Endometrial microvascular endothelial cells (primary cell): ENCODE measurements at regions not wholly inside any gene's neighbourhood (a gene's known extent, or its start where the extent isn't known, plus 50 kb on each side); places are given as distances from the start of the nearest gene placed in this dataset.

Source experiments
- in situ Hi-C: cut with HindIII; loops from 2 replicates; pipeline ENCODE4 v1.10.0; 2017; ENCODE audit warnings: low sequenced_read_pairs, low pct_unique_long_range_greater_than_20kb; ENCODE audit errors: inconsistent ontology term

DNA sequence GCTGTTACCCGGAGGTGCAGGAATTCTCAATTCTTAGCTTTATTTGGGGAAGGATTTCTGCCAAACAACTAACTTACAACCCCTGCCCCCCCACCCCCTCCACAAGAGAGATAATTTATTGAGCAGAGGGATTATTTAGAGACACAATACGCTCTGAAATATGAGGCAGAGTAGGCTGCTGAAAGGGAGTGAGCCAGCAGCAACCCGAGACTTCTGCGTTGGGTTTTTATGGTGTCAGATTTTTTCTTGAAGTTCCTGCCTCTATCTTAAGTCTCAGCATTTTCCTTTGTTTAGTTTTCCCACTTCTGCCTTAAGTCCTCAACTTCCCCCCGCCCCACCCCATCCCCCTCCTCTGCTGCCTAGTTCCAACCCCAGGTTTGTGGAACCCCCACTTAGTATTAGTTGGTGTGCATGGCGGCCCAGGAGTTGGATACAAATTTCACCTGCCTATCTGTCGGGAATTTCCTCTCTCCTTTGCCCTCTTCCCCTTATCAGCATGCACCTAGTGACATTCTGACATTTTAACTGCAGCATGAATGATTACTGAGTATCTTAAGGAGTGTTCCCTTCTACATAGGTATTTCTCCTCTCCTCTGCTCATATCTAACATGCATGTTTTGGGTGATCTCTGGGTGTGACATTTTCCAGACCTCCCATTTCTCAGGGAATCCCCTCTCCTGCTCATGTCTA lies 1635.9 kb upstream of the LRRTM1 start:
- in situ Hi-C loops = no loop called here

DNA sequence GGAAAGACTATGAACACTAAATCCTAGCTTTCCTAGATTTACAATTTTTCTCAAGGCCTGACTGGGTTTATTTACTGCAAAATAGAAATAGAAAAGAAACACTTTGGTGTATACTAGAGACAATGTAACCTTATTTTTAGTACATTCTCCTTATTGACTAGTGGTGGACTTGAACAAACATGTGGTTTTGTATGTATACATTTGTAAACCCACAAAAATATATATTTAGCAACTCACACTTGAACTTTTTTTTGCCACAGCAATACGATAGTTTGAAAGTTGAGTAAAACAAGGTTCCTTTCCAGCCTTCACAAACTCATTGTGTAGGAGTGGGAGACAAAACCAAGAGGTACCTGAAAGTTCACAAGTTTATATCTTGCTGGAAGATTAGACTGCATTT lies 1633.4 kb upstream of the LRRTM1 start:
- in situ Hi-C loops = no loop called here

DNA sequence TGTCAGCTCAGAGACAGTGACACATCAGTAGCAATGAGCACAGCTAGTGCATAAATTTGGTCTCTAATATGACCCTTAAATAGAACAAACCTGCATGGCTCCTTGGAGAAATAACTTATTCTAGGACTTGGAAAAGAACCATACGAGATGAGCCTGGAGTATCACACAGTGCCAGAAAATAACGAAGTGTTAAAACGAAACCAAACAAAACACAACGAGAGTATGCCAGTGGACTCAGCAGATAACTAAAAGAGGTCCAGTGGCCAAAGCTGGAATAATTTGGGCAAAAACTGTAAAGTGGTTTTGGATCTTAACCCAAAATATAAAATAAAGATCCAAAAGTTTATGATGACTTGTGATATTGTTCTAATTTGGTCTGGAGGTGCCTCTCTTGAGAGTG lies 1599.0 kb upstream of the LRRTM1 start:
- in situ Hi-C loops = no loop called here

DNA sequence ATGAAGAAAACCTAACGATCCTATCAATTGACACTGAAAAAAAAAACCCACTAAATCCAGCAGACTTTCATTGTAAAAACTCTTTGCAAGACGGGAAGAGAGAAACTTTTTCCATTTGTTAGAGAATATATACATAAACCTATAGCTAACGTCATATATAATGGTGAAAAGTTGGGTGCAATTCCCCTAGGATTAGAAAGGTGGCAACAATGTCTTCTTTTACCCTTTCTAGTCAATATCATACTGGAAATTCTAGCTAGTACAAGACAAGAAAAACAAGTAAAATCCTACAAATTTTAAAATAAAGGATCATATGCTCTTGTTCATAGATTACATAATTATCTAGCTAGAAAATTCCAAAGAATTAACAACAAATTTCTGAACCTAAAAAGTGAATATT lies 1596.5 kb upstream of the LRRTM1 start:
- in situ Hi-C loops = no loop called here

DNA sequence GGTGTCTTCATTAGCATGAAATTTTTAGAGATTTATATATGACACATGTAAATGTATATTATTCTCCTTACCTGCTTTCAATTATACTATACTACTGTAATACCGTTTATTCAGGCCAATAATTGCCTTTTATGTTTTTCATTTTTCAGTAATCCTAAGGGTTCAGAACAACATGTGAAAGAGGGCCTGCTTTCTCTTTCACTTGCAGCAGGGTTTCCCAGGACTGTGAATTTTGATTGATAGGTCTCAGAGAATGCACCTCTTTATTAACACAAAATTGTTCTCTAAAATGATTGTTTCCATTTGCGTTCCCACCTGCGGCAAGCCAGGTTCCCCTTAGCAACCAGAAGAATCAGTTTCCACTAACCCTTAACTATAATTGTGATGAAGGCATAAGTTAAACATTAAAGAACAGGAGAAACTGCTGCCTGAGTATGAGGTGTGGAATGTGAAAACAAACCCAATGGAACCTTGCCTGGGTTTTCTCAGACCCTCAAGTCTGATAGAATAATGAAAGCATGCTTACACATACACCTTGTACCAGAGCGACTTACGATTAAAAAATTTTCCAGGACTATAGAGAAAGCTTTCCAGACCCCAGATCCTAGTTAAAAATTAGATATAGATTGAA lies 1591.2 kb upstream of the LRRTM1 start:
- in situ Hi-C loops = no loop called here

DNA sequence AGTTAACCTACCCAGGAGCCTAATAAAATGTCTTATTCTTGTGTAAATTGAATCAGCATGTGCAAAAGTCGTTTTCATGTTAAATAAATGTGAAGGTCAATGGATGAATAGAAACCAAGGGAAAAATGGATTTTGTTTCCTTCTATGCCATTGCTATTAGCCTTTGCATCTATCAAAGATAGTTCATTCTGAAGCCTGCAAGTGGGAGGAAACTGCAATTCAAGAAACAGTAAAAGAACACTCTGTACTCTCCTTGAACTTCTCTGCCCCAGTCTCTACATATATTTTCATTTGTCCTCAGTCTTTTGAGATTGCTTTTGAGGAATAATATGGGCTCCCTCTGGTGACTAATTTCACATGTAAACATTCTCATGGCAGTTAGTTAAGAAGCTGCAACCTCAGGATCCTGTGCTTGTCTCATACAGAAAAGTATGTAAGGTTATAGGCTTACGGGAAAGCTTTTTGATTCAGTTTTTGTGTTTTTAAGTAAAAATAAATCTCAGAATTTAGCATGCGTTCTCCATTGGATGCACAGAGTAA lies 1590.0 kb upstream of the LRRTM1 start:
- in situ Hi-C loops = no loop called here

DNA sequence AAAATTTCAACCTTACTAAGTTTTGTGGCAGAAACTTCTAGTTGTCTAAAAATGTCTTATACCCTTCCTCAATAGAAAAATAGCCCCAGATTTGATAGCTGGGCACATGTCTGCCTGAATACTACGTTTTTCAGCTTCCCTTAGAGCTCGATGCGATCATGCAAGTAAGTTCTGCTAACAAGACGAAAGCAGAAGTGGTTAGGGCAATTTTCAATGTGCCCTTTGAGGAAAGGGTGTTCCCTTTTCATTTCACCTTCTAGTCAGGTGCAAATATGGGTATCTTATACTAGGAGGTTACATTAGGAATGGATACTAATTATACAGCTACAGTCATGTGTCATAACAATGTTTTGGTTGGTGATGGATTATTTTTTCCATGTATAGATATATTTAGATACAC lies 1572.1 kb upstream of the LRRTM1 start:
- in situ Hi-C loops = no loop called here

DNA sequence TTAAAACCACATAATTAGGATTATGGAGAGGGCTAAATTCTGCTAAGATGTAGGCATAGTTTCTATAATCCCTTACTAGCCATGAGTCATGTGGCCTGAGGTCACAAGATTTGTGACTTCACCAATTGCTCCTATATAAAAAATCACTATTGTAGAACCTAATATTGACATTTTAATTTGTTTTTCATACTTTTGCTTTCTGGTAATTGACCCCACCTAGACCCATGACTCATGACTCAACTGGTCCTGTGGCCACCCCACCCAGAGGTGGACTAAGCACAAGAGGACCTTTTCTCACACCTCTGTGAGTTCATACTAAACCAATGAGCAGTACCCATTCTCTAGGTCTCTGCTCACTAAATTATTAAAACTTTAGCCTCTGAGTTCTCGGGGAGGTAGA lies 1567.5 kb upstream of the LRRTM1 start:
- in situ Hi-C loops = no loop called here

DNA sequence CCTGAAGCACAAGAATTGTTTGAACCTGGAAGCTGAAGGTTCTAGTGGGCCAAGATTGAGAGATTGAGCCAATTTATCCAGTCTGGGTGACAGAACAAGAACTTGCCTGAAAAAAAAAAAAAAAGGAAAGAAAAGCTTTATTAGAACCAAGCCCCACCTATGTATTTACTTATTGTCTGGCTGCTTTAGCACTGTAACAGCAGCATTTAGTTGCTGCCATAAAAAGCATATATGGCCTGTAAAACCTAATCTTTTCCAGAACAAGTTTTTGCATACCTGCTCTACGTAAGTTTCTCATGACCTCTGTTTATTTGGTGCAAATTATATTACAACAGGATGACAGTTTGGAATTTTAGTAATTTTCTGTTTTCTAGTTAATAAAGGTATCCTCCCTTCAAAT lies 1565.6 kb upstream of the LRRTM1 start:
- in situ Hi-C loops = no loop called here

DNA sequence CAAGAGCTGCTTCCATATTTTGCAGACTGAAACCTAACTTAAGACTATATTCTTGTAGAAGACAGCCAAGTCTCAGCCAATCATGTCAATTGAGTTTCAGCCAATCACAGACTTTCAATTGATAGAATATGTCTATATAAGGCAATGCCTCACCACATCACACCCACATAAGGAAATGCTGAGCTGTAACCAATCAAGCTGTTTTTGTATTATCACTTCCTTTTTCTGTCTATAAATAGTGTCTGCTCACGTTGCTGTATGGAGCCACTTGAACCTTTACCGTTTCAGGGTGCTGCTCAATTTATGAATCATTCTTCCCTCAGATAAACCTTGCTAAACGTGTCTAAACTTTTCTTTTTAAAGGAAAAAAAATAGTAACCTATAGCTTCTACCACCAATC lies 1554.4 kb upstream of the LRRTM1 start:
- in situ Hi-C loops = no loop called here

DNA sequence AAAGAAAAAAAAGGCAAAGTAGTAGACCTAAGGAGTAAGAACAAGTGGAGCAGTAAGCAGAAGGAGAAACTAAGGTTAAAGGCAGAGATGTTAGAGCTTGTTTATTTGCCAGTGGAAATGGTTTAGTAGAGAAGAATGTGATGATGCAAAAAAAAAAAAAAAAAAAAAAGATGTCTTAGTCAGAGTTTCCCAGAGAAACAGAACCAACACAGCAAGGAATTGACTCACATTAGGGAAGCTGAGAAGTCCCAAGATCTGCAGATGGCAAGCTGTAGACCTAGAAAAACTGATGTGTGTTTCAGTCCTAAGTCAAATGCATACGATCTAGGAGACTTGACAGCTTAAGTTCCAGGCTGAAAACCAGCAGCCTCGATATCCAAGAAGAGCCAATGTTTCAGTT lies 1548.8 kb upstream of the LRRTM1 start:
- in situ Hi-C loops = no loop called here

DNA sequence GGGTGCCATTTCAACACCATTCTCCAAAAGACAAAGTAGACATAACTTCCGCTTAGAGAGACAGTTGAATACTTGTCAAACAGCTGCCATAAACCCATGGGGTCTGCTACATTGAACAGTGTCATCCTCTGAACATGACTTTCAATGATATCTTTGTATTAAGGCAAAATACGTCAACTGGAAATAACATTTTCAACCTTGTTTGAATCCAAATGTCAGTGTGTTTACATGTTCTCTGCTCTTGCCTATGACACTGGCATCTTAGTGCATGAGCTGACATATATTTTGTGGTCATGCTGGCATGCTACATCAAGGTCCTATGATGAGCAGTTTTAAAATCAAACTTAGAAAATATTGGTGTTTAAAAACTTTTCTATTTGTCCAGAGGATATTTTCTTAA lies 1548.1 kb upstream of the LRRTM1 start:
- in situ Hi-C loops = no loop called here

DNA sequence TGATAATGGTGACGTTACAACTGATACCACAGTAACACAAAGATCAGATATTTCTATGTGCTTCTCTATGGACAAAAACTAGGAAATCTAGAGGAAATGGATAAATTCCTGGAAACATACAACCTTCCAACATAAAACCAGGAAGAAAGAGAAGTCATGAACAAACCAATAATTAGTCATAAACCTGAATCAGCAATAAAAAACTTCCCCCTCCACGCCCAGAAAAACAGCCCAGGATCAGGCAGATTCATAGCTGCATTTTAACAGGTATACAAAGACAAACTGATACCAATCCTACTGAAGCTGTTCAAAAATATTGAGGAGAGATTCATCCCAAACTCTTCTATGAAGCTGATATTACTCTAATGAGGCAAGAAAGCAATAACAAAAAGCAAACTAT lies 1535.2 kb upstream of the LRRTM1 start:
- in situ Hi-C loops = no loop called here

DNA sequence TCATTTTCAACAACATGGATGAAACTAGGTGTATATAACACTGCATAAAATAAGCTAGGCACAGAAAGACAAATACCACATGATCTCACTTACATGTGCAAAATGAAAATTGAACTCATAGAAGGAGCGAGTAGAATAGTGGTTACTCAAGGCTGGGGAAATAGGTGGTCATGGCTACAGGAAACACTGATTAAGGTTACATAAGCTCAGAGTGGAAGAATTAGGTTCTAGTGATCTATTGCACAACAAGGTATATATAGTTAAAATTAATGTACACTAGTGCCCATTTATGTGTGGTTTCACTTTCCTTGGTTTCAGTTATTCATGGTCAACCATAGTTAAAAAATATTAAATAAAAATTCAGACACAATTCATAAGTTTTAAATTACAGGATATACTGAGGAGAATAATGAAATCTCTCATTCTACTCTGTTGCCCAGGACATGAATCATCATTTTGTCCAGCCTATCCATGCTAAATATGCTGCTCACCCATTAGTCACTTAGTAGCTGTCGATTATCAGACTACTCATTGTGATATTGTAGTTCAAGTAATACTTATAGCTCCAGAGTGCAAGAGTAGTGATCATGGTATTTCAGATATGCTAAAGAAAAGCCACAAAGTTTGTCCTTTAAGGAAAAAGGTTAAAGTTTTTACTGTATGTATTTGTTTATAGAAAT lies 1530.9 kb upstream of the LRRTM1 start:
- in situ Hi-C loops = no loop called here

DNA sequence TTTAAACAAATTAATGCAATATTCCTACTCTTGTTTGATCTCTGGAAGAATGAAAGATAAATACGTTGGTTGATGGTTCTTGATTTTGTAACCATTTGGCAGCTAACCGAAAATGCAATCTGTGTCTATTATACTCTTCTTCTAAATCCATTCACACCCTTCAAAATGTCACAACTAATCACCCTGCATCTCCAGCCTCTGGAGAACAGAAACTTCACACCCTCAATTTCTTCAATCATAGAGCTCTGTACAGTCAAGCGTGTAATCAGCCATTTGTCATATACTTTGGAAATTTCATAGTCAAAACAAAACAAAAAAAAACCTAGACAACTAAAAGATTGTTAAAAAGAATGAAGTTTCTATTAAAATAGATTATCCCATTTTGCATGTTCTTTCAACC lies 1482.3 kb upstream of the LRRTM1 start:
- in situ Hi-C loops = no loop called here

DNA sequence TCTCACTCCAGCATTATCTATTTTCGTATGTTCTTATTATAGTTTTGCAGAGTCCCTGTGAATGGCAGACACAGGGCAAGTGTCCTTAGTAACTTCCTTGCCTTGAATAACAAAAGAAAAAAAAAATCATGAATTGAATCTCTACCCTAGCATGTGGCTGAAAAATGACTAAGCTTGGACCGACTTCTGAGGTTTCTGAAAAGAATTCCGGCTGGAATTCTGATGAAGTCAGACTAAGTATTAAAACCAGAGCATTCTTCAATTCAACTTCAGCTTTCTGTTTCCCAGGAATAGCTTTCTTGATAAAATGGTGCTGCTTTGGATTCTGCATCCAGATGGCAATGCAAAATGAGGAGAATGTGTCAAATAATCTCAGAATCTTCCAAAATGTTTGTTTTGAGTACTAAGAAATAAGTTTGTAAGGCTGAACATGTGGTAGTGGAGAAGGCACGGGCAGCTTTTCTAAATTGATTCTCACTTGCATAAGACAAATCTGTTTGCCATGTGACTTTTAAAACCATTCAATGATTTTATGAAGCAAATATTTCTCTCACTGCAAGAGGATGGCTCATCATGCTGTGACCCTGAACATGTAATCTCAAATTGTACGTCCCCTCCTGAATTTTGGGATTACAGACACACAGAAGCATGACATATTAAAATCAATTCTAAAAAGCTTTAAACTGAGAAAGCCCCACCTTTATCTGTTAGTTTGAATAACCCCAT lies 1462.8 kb upstream of the LRRTM1 start:
- in situ Hi-C loops = no loop called here

DNA sequence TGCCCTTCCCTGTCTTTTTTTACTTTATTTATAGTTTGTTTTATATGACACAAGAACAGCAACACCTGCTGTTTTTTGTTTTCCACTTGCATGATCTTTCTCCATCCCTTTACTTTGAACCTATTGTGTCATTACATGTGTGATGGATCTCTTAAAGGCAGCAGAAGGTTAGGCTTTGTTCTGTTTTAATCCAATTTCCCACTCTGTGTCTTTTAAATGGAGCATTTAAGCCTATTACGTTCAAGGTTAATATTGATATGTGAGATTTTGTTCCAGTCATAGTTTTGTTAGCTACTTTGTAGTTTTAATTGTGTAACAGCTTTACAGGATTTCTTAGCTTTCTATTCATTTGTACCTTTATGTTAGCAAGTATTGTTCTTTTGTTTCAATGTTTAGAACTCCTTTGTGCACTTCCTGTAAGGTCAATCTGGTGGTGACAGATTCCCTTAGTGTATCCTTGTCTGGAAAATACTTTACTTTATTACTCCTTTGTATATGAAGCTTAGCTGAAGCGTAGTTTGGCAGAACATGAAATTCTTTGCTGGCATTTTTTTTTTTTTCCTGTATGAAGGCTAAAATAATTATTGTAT lies 1443.0 kb upstream of the LRRTM1 start:
- in situ Hi-C loops = no loop called here

DNA sequence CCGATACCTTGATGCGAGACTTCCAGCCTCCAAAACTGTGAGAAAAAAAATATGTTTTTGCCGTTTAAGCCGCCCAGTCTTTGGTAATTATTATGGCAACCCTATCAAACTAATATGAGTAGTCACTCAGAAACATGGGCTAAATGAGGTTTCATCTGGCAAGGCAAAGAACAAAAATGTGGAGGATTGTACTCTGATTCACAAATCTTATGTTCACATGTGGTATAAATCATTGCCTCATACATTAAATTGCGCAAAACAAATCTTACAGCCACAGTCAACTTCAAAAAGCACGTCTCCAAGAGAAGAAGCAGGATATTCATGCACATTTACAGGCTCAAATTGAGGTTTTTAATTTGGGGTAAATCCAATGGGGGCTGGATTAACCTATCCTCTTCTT lies 1435.4 kb upstream of the LRRTM1 start:
- in situ Hi-C loops = no loop called here

DNA sequence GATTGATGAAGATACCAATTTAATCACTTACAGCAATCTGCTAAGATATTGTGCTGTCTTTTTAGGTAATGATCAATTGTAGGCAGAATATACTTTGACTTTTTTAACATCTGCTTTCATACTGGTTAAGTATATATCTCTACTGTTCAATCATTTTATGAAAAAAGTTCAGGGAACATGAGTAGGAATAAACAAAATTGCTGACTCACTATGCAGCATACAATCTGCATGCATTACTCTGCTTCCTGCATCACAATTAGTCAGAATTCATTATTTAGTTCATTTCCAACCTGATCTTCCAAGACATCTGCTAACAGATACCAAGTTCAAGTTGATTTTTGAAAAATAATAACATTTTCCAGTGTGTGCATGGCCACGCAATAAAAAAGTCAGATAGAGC lies 1430.4 kb upstream of the LRRTM1 start:
- in situ Hi-C loops = no loop called here
